Nephron (organoid): ENCODE measurements at regions not wholly inside any gene's neighbourhood (a gene's known extent, or its start where the extent isn't known, plus 50 kb on each side); places are given as distances from the start of the nearest gene placed in this dataset.
A peak's percentile ranks its signal among the peaks of the same experiment; 100 is the strongest.

Experiments used
- H3K27ac Mint-ChIP-seq, 3 experiments: 2 replicates each; pipeline ENCODE4 v1.8.0; 2020; ENCODE audit warnings: mixed read lengths in 3 of 3, mild to moderate bottlenecking in 2 of 3, moderate library complexity in 1 of 3
- H3K27me3 Mint-ChIP-seq: 2 replicates; pipeline ENCODE4 v1.8.0; 2021; ENCODE audit warnings: low read depth, mild to moderate bottlenecking, moderate library complexity, mixed read lengths
- H3K36me3 Mint-ChIP-seq: 2 replicates; pipeline ENCODE4 v1.8.0; 2020; ENCODE audit warnings: low read depth, mixed read lengths
- H3K4me1 Mint-ChIP-seq: 2 replicates; pipeline ENCODE4 v1.8.0; 2020; ENCODE audit warnings: mixed read lengths
- H3K4me3 Mint-ChIP-seq, 3 experiments: 2 replicates each; pipeline ENCODE4 v1.8.0; 2020; ENCODE audit warnings: mild to moderate bottlenecking in 3 of 3, mixed read lengths in 3 of 3, moderate library complexity in 2 of 3
- H3K9me3 Mint-ChIP-seq: 2 replicates; pipeline ENCODE4 v1.8.0; 2020; ENCODE audit warnings: mixed read lengths
- TF ChIP-seq, protein P1 (sequence below), 3 experiments: fragments of 200-600 bp; sonication (generic); IDR thresholded peaks; one replicate each; pipeline ENCODE4 v1.5.0; 2021; ENCODE audit warnings: antibody characterized with exemption in 3 of 3; ENCODE audit not compliant: unreplicated experiment in 3 of 3

DNA sequence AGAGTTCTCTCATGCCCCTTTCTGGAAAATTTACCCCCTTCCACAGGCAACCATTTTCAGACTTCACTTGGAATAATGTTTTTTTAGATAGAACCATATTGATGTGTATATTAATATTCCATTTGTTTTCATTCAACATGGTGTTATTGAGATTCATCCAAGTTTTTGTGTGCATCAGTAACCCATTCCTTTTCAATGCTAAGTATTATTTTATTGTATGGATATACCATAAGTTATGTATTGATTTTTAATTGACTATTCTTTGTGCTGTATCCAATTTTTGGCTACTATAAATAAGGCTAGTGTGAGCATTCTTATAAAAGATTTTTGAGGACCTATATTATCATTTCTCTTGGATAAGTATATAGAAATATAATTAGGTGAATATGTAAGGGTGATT lies 1025.7 kb downstream of the GRM8 start:
- no peaks in the 10 kb centered on the region for H3K4me1 Mint-ChIP-seq
- H3K4me3 Mint-ChIP-seq, result no peak overlapping the region
- no peak overlapping the region for H3K27ac Mint-ChIP-seq
- no peaks in the 10 kb centered on the region for H3K36me3 Mint-ChIP-seq
- H3K27me3 Mint-ChIP-seq, result no peaks in the 10 kb centered on the region
- peaks cover 3% of the 10 kb centered on the region for H3K9me3 Mint-ChIP-seq
- TF ChIP-seq, protein P1, sequence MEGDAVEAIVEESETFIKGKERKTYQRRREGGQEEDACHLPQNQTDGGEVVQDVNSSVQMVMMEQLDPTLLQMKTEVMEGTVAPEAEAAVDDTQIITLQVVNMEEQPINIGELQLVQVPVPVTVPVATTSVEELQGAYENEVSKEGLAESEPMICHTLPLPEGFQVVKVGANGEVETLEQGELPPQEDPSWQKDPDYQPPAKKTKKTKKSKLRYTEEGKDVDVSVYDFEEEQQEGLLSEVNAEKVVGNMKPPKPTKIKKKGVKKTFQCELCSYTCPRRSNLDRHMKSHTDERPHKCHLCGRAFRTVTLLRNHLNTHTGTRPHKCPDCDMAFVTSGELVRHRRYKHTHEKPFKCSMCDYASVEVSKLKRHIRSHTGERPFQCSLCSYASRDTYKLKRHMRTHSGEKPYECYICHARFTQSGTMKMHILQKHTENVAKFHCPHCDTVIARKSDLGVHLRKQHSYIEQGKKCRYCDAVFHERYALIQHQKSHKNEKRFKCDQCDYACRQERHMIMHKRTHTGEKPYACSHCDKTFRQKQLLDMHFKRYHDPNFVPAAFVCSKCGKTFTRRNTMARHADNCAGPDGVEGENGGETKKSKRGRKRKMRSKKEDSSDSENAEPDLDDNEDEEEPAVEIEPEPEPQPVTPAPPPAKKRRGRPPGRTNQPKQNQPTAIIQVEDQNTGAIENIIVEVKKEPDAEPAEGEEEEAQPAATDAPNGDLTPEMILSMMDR (IDR thresholded peaks at IDR 0.05; ENCODE audit: unreplicated experiment in 3 of 3), result no peak

DNA sequence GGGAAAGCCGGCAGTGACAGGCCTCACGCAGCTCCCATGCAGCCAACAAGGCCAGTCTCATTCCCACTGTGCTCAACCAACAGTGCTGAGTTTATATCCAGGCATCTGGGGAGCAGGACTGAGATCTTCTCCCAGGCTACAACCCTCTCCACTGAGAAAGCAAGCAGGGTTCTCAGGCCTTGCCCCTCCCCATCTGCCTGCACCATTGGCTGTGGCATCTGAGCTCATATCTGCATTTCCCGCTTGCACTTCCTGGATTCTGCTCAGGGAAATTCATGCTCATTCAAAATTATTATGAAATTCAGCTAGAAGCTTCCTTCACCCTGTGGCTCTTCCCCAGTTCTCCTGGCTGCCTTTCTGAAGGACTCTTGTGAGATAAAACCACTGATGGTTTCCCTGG lies 1029.0 kb downstream of the GRM8 start:
- H3K4me3 Mint-ChIP-seq, result no peak overlapping the region
- H3K27me3 Mint-ChIP-seq, result no peaks in the 10 kb centered on the region
- H3K9me3 Mint-ChIP-seq, result peaks cover 11% of the 10 kb centered on the region
- TF ChIP-seq, protein P1 (IDR thresholded peaks at IDR 0.05; ENCODE audit: unreplicated experiment in 3 of 3), result no peak
- H3K27ac Mint-ChIP-seq, result no peak overlapping the region
- H3K36me3 Mint-ChIP-seq, result no peaks in the 10 kb centered on the region
- no peaks in the 10 kb centered on the region for H3K4me1 Mint-ChIP-seq

DNA sequence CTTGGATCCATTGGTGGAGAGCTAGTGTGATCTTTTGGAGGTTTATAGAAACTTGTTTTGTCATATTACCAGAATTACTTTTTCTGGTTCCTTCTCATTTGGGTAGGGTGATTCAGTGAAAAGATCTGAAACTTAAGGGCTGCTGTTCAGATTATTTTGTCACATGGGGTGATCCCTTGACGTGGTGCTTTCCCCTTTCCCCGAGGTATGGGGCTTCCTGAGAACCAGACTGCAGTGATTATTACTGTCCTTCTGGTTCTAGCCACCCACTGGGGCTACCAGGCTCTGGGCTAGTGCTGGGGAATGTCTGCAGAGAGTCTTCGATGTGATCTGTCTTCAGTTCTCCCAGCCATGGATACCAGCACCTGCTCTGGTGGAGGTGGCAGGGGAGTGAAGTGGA lies 1030.0 kb downstream of the GRM8 start:
- peaks cover 11% of the 10 kb centered on the region for H3K9me3 Mint-ChIP-seq
- H3K27me3 Mint-ChIP-seq, result no peaks in the 10 kb centered on the region
- H3K4me3 Mint-ChIP-seq, result no peak overlapping the region
- H3K27ac Mint-ChIP-seq, result no peak overlapping the region
- H3K36me3 Mint-ChIP-seq, result no peaks in the 10 kb centered on the region
- no peaks in the 10 kb centered on the region for H3K4me1 Mint-ChIP-seq
- TF ChIP-seq, protein P1 (IDR thresholded peaks at IDR 0.05; ENCODE audit: unreplicated experiment in 3 of 3), result no peak

DNA sequence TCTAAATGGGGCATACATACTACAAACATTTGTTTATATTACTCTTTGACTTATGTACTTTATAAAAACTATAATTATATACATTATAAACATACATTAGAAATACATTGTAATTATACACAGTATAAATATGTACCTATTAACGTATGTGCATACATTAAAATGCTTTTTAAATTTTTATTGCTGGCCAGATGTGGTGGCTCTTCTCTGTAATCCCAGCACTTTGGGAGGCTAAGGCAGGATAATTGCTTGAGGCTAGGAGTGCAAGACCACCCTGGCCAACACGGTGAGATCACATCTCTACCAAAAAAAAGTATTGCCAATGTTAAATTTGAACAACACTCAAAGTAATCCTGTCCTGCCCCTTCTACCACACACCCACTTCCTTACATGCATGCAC lies 1037.0 kb downstream of the GRM8 start:
- H3K27me3 Mint-ChIP-seq, result no peaks in the 10 kb centered on the region
- H3K36me3 Mint-ChIP-seq, result no peaks in the 10 kb centered on the region
- H3K4me3 Mint-ChIP-seq, result no peak overlapping the region
- H3K4me1 Mint-ChIP-seq, result no peaks in the 10 kb centered on the region
- peaks cover 8% of the 10 kb centered on the region for H3K9me3 Mint-ChIP-seq
- TF ChIP-seq, protein P1 (IDR thresholded peaks at IDR 0.05; ENCODE audit: unreplicated experiment in 3 of 3), result no peak
- no peak overlapping the region for H3K27ac Mint-ChIP-seq

DNA sequence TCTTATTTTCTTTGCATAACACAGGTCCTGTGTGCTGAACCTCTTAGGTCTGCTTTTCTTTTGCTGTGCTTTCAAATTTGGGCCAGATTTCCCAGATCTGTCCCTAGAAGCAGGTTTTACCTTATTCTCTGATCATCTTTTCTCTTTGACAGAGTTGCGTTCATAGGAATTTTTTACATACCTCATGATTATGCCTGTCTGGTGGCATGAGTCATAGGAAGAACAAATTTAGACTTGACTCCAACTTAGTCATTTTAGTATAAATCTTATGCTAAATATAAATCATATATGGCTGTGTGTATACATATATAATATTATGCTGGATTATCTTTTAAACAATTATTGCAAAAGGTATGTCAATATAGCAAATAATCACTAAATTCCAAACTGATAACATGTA lies 1038.9 kb downstream of the GRM8 start:
- Mint-ChIP-seq H3K9me3 (no peaks in the 10 kb centered on the region), H3K4me1 (no peaks in the 10 kb centered on the region), H3K36me3 (no peaks in the 10 kb centered on the region), H3K27ac (peak overlapping the region in 1 of 3 experiments; percentile 10), H3K4me3 (no peak overlapping the region), H3K27me3 (no peaks in the 10 kb centered on the region)
- TF ChIP-seq, protein P1 (IDR thresholded peaks at IDR 0.05; ENCODE audit: unreplicated experiment in 3 of 3), result no peak

DNA sequence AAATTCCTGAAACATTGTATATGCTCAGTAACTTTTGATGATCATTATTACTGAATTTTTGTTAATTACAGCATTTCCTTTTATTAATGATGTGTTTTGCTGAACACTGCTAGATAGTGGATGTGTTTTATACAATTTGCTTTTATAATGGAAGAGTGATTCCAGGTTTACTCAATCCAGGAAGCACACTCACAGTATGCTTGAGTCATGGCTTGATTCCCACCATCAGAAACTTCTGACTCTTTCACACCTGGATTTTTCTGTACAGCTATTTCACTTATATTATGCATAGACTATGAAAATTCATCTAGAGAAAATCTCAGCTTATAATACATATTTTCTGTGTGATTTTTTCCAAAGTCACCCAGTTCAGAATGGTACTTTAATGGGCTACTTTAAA lies 1040.9 kb downstream of the GRM8 start:
- Mint-ChIP-seq H3K4me3 (no peak overlapping the region), H3K9me3 (no peaks in the 10 kb centered on the region), H3K27ac (no peak overlapping the region), H3K4me1 (no peaks in the 10 kb centered on the region), H3K27me3 (no peaks in the 10 kb centered on the region), H3K36me3 (no peaks in the 10 kb centered on the region)
- TF ChIP-seq, protein P1 (IDR thresholded peaks at IDR 0.05; ENCODE audit: unreplicated experiment in 3 of 3), result no peak
